Left ventricle myocardium inferior (tissue), 1 donor: ENCODE measurements at regions not wholly inside any gene's neighbourhood (a gene's known extent, or its start where the extent isn't known, plus 50 kb on each side); places are given as distances from the start of the nearest gene placed in this dataset.

Source experiments
- DNase-seq: peaks from one replicate; pipeline ENCODE4 v3.0.0-alpha.2; 2020
- H3K27ac ChIP-seq: fragments of 200-600 bp; replicated peaks from 2 replicates; pipeline ENCODE4 v1.8.0; 2021
- H3K27me3 ChIP-seq: fragments of 200-600 bp; 2 replicates; pipeline ENCODE4 v1.8.0; 2021; ENCODE audit warnings: low read depth
- H3K36me3 ChIP-seq: fragments of 200-600 bp; 2 replicates; pipeline ENCODE4 v1.8.0; 2021
- H3K4me1 ChIP-seq: fragments of 200-600 bp; 2 replicates; pipeline ENCODE4 v1.8.0; 2021
- H3K4me3 ChIP-seq: fragments of 200-600 bp; 2 replicates; pipeline ENCODE4 v1.8.0; 2021; ENCODE audit warnings: mild to moderate bottlenecking, moderate library complexity
- H3K9me3 ChIP-seq: fragments of 200-600 bp; replicated peaks from 2 replicates; pipeline ENCODE4 v1.8.0; 2021
- CTCF ChIP-seq: fragments of 200-600 bp; IDR thresholded peaks from 2 replicates; pipeline ENCODE4 v1.8.0; 2021; ENCODE audit warnings: antibody characterized with exemption, mild to moderate bottlenecking, borderline replicate concordance
- intact Hi-C: fragments of 100-400 bp; cut with micrococcal nuclease; formaldehyde crosslinking; loops from one replicate; pipeline ENCODE4 v1.11.0; 2022
- donor health status: DM: no; HTN: yes; CAD: no; lungs with severe emphysema.

GRCh38 chr14:42550310-42550709, 943.6 kb downstream of the LRFN5 start:
- Histone ChIP-seq H3K4me3 (no peak overlapping the region), H3K27ac (peak overlapping the region; percentile 52), H3K36me3 (no peaks in the 10 kb centered on the region), H3K9me3 (no peaks in the 10 kb centered on the region), H3K4me1 (peaks cover 9% of the 10 kb centered on the region), H3K27me3 (no peaks in the 10 kb centered on the region)
- DNase-seq = no peak
- TF ChIP-seq CTCF = no peak
- intact Hi-C loops = no loop called here

- H3K27ac ChIP-seq = no peak overlapping the region
- no peaks in the 10 kb centered on the region for H3K36me3 ChIP-seq
- H3K27me3 ChIP-seq = no peaks in the 10 kb centered on the region
- TF ChIP-seq CTCF = no peak
- H3K4me1 ChIP-seq = peaks cover 9% of the 10 kb centered on the region
- no peak overlapping the region for H3K4me3 ChIP-seq
- intact Hi-C loops = no loop called here
- H3K9me3 ChIP-seq = no peaks in the 10 kb centered on the region
- no peak for DNase-seq
These were observed 941.7 kb downstream of the LRFN5 start for GRCh38 chr14:42548349-42548748.

GRCh38 chr14:42545636-42546035, 939.0 kb downstream of the LRFN5 start:
- no peak for TF ChIP-seq CTCF
- H3K27me3 ChIP-seq = no peaks in the 10 kb centered on the region
- H3K36me3 ChIP-seq = no peaks in the 10 kb centered on the region
- intact Hi-C loops = no loop called here
- H3K4me1 ChIP-seq = peaks cover 9% of the 10 kb centered on the region
- H3K4me3 ChIP-seq = no peak overlapping the region
- no peak overlapping the region for H3K27ac ChIP-seq
- H3K9me3 ChIP-seq = no peaks in the 10 kb centered on the region
- DNase-seq = no peak

DNA sequence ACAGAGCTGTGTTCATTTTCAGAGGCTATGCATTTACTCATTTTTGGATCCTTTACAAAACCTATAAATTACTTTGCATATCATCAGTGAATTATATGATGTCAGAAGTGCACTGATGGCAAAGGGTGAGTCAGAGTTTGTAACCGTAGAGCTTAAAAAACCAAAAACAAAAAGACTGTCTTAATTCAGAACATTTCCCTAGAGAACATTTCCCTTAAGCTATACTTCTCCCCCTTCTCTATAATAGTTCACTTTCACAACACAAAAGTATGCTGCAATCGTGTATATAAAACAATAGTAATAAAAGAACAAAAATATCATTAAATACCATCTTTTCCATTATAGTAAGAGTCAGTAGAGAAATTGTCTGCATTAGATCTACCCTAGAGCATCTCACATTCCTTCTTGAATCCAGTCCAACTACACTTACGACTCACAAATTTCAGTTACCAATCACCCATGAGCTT, 934.9 kb downstream of the LRFN5 start:
- no peak for DNase-seq
- H3K27me3 ChIP-seq = no peaks in the 10 kb centered on the region
- H3K27ac ChIP-seq = no peak overlapping the region
- H3K9me3 ChIP-seq = no peaks in the 10 kb centered on the region
- H3K4me1 ChIP-seq = no peaks in the 10 kb centered on the region
- no peak for TF ChIP-seq CTCF
- intact Hi-C loops = no loop called here
- H3K36me3 ChIP-seq = no peaks in the 10 kb centered on the region
- H3K4me3 ChIP-seq = no peak overlapping the region

DNA sequence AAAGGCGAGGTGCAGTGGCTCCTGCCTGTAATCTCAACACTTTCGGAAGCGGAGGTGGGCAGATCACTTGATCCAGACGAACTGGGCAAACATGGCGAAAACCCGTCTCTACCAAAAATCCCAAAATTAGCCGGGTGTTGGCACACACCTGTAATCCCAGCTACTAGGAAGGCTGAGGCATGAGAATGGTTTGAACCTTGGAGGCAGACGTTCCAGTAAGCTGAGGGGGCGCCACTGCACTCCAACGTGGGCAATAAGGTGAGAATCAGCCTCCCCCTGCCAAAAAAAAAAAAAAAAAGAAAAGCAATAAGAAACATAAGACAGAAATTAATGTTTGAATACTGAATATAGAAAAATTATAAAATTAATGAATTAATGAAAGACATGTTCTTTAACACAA, 928.7 kb downstream of the LRFN5 start:
- no peaks in the 10 kb centered on the region for H3K36me3 ChIP-seq
- TF ChIP-seq CTCF = no peak
- no peaks in the 10 kb centered on the region for H3K27me3 ChIP-seq
- intact Hi-C loops = no loop called here
- H3K4me1 ChIP-seq = no peaks in the 10 kb centered on the region
- H3K27ac ChIP-seq = no peak overlapping the region
- H3K9me3 ChIP-seq = no peaks in the 10 kb centered on the region
- no peak for DNase-seq
- H3K4me3 ChIP-seq = no peak overlapping the region

DNA sequence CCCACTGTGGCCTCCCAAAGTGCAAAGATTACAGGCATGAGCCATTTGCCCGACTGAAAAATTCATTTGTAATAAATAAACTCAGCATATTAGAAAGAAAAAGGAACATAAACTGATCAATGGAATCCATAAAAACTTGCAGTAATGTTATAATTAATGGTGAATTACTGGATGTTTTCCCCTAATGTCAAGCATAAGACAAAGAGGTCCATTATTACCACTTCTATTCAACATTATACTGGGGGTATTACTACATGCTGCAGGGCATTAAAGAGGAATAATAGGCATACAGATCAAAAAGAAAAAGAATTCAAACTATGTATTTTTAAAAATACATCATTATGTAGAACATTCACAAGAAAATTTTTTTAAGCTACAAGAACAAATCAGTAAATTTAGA, 926.8 kb downstream of the LRFN5 start:
- no peak overlapping the region for H3K4me3 ChIP-seq
- no peak for TF ChIP-seq CTCF
- H3K27ac ChIP-seq = no peak overlapping the region
- no peaks in the 10 kb centered on the region for H3K36me3 ChIP-seq
- no peak for DNase-seq
- no peaks in the 10 kb centered on the region for H3K4me1 ChIP-seq
- intact Hi-C loops = no loop called here
- no peaks in the 10 kb centered on the region for H3K9me3 ChIP-seq
- H3K27me3 ChIP-seq = no peaks in the 10 kb centered on the region
